GM21825 (cell line): ENCODE measurements at regions not wholly inside any gene's neighbourhood (a gene's known extent, or its start where the extent isn't known, plus 50 kb on each side); places are given as distances from the start of the nearest gene placed in this dataset.
"Not testable (repeated sequence)": the region's sequence is repeated elsewhere in the genome, so short reads cannot be mapped to it uniquely, and the experiment has no call there.

Experiments used
- ATAC-seq: cut with Tn5 transposase; IDR thresholded peaks from one replicate; pipeline ENCODE4 v1.9.1; 2021; ENCODE audit warnings: mild to moderate bottlenecking, moderate library complexity; ENCODE audit not compliant: unreplicated experiment

DNA sequence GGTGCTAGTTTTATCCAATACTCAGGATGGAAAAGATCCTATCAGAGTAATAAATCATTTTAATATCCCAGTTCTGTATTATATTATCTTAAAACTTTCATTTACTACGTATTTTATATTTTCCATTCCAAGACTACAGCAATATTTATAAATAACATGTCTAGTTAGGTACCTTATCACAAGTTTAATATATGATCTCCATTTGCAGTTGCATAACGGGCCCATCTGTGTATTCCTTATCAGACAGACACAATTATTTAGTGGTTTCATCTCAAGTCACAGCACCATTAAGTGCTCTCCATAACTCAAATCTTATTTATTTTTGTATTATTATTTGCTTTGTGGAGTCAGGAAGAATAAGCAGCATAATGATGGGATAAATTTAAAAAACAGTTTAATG, 333.9 kb downstream of the SH2D1A start:
- ATAC-seq: no peak

DNA sequence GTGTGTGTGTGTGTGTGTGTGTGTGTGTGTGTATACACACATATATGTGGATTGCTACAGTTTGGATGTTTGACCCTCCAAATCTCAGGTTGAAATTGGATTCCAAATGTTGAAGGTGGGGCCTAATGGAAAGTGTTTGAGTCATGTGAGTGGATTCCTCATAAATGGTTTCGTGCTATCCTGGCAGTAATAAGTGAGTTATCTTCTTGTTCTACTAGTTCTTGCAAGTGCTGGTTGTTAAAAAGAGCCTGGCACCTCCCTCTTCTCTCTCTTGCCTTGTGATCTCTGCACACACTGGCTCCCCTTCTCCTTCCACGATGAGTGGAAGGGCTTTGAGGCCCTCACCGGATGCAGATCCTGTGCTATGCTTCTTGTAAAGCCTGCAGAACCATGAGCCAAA, 344.1 kb downstream of the SH2D1A start:
- ATAC-seq: no peak

DNA sequence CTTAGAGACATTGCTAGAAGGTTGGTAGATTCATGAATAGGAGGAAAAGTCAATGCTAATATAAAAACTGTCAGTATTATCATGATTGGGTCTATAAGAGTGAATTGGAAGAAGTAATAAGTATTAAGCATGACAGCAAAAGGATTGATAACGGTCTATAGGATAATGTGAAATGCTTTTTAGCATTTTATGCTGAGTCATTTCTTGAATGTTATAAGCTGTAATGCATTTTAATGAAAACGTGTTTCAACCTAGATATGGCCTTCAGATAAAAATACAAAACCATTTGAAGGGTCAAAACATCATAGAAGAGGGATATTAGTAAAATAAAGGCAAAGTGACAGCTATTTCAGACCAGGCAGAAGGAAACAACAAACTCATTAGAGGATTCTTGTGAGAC, 353.5 kb downstream of the SH2D1A start:
- ATAC-seq: no peak

DNA sequence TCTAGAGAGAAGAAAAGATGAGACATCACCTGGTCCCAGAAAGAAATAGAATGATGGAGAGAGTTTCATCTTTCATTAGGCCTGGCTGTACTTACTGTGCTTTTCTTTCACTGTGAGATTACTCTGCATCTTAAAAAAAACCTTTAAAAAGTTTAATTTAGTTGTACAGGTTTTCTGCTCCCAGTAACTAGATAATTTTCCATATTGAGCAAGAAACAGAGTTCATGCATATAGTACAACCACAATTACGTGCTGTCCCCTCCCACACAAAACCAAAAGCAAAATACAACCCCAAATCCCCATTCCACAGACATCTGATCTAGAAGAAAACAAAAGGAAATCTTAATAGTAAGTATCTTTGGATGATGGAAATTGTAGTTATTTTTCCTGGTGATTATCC, 371.2 kb downstream of the SH2D1A start:
- no peak for ATAC-seq

DNA sequence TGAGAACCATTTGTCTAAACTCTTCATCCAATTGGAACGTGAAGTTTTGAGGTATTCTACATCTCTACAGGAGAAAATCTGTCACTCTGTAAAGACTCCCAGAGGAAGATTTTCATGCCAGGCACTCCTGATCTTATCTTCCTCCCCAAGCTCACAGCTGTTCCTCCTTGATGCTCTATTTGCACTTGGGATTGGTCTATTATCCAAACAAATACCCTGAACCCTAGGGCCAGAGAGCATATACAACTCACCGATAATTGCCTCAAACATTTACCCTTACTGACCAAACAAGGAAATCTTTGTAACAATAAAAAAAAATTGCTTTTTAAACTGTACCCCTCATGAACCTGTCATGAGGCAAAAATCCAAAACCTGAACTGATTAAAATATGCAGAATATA, 372.7 kb downstream of the SH2D1A start:
- ATAC-seq: no peak

DNA sequence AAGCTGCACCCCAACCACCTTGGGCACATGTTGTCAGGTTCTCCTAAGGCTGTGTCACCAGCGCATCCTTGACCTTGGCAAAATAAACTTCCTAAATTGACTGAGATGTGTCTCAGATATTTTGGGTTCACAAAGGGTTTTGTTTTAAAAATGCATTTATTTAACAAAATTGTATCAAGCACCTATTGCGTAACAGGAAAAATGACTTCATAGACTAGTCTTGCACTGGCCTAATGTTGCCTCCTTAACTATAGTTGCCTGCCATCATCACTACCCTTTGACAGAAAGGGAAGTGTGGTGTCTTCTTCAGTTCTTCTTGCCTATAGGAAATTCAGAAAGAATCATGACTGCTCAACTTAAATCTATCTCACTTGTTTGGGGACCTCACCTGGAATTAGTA, 374.2 kb downstream of the SH2D1A start:
- ATAC-seq: no peak

DNA sequence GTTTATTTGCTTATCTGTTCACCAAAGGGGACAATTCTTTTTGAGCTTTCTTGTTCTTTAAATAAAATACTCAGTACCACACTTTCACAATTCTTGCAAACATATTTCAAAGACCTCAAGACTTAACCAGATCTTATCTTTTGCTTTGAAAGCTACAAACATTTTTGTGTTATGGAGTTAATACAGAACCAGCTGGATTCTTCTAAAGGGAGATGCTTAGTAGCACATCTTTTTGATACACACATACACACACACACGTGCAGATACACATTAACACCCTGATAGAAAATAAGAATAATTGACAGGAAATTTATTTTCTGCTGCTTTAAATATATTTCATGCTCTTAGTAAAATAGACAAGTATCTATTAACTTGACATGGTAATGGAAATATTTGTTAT, 379.1 kb downstream of the SH2D1A start:
- no peak for ATAC-seq

DNA sequence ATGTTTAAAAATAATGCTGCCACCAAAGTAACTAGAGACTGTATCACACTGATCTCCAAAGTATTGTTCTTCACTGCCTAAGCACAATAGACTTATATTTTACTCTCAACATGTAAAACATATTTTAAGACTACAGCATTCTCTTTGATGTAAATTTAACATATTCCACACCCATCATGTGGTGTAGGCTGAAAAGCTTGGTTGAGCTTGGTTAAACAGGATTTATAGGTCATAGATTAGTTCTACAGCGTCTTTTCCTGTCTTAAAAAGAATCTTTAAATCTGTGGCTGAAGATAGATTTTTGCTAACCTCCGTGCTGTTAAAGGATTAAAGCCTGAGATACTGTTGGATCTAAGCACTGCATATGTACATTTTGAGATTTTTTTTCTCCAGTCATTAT, 379.9 kb downstream of the SH2D1A start:
- no peak for ATAC-seq

DNA sequence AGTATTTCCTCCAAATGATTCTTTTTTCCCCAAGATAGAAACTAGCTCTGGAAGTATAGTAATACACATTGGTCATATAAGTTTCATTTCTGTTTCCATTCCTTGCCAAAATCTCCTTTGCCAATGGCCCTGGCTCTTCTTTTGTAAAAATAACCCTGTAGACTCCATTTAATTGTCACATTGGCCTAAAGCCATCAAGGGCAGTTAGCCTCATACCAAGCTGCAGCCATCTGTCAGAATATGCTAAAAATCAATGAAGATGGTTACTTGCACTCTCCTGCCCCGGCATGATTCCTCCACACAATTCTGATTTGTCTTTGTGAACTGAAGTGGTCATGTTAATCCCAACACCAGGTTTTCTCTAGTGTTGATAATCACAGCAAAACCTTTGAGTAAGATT, 380.5 kb downstream of the SH2D1A start:
- ATAC-seq: no peak

DNA sequence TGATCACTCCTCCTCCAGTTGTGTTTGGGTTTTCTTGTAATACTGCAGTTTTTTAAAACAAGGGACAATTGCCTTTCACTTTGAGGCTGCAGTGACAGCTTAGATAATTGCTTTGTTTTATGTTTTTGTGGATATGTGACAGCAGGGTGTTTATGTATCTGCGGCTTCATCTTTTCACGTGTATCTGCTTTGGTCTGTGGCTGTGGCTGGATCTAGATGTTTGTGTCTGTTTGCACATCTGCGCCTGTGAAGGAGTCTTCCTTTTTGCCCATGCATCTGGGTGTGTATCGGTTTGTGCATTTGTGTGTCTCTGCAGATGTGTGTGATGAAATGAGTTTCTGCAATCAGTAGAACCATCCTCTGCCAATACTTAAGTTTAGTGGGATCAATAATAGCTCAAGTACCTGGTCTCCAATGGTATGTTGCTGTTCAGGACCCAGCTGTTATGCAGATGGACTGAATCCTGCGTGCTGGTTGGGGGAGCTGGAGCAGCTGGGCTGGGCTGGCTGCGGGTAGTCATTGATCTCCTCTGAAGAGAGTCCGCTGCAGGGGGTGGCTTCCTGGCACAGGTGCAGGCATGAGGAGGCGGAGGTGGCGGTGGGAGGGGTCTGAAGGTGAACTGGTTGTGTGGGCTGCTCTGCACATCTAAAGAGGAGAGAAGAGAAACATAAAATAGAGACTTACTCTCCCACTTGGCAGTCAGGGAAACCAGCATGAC, 390.3 kb downstream of the SH2D1A start:
- no peak for ATAC-seq

DNA sequence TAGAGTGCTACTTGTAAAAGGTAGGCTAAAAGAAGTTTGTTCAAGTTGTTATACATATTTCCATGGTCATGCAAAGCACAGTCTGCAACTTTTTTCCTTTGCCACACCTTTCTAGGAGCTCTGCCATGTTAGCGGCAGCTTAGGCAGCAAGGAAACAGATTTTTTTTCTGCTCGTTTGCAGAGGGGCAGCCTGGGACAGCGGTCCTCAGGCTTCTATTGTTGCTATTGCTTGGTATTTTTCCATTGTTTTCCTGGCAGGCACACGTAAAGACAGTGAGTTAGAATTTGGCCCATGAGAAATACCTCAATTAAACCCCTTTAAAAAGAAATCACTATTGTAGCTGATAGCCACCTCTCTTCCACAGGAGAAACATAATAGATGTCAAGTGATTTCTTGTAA, 391.4 kb downstream of the SH2D1A start:
- no peak for ATAC-seq

DNA sequence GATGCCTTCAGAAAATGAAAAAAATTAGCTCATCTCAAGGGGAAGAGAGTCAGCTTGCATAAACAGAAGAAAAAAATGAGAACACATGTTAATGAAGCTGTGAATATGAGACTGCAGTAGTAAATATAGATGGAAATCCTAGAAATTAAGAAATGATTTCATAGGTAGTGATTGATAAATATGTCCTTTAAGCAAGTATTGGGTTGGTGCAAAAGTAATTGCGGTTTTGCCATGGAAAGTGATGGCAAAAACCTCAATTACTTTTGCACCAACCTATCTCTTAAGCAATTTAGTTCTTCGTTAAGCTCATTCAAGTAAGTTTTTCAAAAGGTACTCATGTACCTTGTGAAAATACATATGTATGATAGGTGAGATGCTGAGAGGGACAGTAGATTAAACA, 400.9 kb downstream of the SH2D1A start:
- ATAC-seq: no peak

DNA sequence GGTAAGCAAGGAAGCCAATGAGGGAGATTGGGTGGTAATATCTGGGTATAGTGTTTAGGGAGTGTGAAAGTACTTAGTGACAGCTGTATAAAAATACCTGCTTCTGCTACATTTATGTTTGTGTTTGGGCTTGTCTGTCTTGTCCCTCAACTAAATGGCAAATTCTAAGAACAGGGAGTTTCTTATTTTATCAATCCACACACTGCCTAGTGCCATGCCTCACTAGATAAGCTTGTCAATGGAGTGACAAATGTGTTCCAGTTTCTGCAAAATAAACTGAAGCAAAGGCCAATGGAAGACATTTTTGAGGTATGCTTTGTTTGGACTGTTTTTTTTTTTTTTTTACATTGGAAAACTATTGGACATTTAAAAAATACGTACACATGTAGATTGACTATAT, 418.0 kb downstream of the SH2D1A start:
- no peak for ATAC-seq

DNA sequence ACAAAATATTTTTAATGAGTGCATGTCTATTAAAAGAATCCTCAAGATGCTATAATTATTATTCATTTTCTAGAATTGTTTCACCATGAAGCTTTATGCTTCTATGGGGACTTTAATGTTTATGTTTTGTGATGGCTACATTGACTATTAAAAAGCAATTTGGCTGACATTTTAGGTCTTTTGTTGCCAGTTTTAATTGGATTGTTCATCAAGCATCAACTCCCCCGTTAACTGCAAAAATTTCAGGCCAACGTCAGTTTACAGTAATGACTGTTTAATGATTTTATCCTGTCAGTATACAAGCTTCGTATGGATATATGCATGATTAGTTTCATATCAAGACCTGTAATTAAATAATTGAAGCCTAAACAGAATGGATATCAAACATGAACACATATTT, 422.8 kb downstream of the SH2D1A start:
- ATAC-seq: no peak

DNA sequence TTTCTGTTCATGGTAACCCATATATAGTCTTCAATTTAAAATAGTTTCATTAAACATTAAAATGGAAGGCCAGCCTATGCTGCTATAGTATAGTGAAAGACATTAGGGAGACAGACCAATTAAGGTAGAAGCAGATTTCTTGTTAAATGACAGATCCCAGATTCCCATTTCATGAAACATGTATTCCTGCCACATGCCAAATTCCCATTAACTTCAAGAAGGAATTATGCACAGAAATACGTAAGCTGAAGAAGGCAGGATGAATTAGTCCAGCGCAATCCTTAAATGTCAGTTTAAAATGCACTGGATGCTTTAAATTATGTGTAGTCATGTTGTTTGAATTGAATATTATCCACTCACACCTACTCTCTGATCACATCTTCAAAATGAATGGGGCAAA, 424.9 kb downstream of the SH2D1A start:
- ATAC-seq: no peak

DNA sequence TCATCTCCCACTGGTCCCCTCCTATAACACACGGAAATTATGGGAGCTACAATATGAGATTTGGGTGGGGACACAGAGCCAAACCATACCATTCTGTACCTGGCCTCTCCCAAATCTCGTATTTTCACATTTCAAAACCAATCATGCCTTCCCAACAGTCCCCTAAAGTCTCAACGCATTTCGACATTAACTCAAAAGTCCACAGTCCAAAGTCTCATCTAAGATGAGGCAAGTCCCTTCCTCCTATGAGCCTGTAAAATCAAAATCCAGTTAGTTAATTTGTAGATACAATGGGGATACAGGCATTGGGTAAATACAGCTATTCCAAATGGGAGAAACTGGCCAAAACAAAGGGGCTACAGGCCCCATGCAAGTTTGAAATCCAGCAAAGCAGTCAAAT, 441.9 kb downstream of the SH2D1A start:
- ATAC-seq: not testable (repeated sequence)

DNA sequence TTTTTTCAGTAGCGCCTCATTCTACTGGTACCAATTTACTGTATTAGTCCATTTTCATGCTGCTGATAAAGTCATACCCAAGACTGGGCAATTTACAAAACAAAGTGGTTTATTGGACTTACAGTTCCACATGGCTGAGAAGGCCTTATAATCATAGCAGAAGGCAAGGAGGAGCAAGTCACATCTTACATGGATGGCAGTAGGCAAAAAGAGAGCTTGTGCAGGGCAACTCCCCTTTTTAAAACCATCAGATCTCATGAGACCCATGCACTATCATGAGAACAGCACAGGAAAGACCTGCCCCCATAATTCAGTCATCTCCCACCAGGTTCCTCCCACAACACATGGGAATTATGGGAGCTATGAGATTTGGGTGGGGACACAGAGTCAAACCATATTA, 443.5 kb downstream of the SH2D1A start:
- not testable (repeated sequence) for ATAC-seq

DNA sequence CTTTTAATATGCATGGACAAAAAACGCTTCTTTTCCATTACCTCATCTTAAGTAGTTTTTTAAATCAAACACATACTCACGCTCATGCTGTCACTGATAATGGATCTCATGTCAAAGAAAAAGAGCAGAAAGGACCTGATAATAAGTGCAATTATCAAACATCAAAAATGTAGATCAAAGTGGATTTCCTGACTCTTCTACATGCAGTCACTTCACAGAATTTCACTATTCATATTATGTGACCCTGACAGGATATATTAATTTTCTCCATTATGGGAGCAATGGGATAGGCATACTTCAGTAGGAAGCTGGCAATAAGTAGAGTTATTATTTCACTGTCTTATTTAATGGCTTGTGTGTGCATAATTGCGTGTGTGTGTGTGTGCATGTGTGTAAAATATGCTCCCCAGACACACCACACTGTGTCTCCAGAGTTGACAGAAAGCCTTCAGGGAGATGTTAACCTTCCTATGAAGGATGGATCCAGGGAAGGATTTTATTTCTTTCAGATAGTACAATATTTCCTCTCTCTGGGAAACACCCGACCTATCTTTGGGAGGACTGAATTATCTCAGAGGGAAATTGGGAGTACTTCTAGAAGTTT, 445.2 kb downstream of the SH2D1A start:
- ATAC-seq: no peak

DNA sequence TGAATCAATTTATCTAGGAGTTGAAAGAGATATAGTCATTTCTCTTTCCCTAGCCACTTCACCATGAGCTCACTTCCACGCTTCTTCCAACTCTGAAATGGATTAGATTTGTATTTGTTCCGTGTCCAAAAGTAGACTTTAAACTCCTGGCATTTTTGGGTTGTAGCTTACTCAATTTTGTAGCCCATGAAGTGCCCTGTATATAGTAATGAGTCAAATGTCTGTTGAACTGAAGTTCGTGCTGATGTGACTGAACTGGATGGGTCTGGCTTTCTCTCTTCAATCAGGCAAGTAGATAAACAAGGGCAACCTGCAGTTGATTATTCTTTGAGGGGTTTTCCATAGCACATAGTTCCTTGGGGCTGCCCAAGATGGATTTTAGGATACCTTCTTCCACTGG, 450.6 kb downstream of the SH2D1A start:
- no peak for ATAC-seq

DNA sequence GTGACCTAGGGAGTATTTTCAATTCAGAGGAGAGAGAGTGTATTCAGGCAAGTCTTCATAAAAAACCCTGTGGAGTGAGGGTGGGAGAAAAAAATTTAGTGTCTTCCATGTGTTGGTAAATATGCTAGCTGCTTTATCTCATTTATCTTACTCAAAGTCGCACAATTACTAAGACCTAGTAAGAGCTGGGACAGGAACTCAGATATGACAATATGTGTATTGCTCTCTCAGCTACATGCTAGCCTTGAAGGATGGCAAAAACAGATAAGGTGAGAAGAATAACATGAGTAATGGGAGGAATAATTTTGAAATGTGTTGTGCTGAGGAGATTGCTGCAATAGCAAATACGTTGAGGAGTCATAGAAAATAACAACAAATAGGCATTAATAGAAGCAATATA, 458.6 kb downstream of the SH2D1A start:
- ATAC-seq: no peak

DNA sequence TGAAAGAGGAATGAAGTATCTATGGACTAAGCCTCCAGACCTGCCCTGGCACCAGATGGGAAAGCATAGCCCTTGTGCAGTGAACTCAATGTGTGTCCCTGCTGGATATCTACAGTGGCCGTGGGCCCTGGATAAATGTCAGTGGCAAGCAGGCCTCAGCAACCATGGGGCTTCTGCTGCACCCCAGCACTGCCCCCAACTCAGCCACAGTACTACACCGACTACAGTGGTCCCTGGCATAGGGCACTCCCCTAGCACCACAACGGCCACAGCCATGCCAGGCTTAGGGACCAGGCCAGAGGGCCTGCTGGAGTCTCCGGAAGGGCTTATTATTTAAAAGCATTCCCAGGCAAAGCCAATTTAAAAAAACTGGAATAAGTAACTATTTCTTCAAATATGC, 459.1 kb downstream of the SH2D1A start:
- no peak for ATAC-seq

DNA sequence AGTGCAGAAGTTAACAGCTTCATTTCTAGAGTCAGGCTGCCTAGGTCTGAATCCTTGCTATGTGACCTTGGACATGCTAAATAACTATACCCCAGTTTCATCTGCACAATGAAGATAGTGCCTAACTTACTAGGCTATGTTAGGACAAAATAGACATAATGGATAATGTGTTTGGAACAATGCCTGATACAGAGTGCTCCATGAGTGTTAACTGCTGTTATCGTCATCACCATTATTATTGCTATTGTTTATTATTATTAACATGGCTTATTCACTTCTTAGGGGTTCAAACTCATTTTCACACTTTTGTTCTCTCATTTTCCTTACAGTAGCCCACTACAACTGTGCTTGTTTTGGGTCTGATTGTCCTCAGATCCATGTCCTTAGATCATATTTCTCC, 467.7 kb downstream of the SH2D1A start:
- ATAC-seq: no peak

DNA sequence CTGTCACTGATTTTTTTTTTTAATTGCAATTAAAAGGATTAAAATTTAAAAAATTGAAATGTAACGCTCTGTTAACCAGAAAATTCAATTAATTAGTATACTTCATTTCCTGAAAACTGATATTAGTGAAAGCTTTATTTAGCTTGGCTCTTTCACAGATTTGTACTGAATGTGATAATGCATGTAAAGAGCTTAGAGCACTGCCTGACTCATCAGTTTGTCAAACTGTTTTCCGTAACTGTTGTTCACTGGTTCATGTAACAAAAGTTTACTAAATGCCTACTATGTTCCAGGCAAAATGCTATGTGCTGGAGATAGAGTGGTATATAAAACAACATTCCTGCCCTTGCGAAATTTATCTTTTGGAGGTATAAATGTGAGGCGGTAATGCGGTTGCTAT, 471.7 kb downstream of the SH2D1A start:
- no peak for ATAC-seq
